ENCODE measurements at regions not wholly inside any gene's neighbourhood (a gene's known extent, or its start where the extent isn't known, plus 50 kb on each side); places are given as distances from the start of the nearest gene placed in this dataset.

- CTCF ChIA-PET = no interaction called here
- Histone ChIP-seq H3K27ac (ENCODE audit: low read depth, low read length) (no peak overlapping the region), H3K36me3 (ENCODE audit: control insufficient read depth in 1 of 2, insufficient read depth in 2 of 2, low read length in 2 of 2) (no peaks in the 10 kb centered on the region), H3K4me1 (ENCODE audit: control insufficient read depth in 1 of 2, insufficient read depth in 2 of 2, low read length in 2 of 2) (peaks cover 0 to 3% of the 10 kb centered on the region in 2 experiments; a peak in 2 of 4 replicates), H3K4me3 (replicated peaks in 1 of 2; ENCODE audit: low read depth in 1 of 2, low read length in 2 of 2) (no peak overlapping the region), H4K20me1 (ENCODE audit: insufficient read depth) (no peaks in the 10 kb centered on the region), H3K9me2 (ENCODE audit: insufficient read depth) (0 out of 2 replicates have a peak, but pooled peaks cover 3% of the 10 kb centered on the region), H2AFZ (ENCODE audit: low read depth, low read length, poor library complexity, severe bottlenecking) (peak overlapping the region; percentile 19), H3K9me3 (ENCODE audit: control insufficient read depth in 1 of 2, insufficient read depth in 1 of 2, low read depth in 1 of 2, low read length in 2 of 2) (no peaks in the 10 kb centered on the region), H3K4me2 (ENCODE audit: low read length) (no peak overlapping the region), H3K9ac (ENCODE audit: low read length) (no peak overlapping the region), H3K79me2 (ENCODE audit: insufficient read depth, low read length) (no peaks in the 10 kb centered on the region), H3K27me3 (ENCODE audit: insufficient read depth, low read length) (no peaks in the 10 kb centered on the region)
- no TSS peak for BruUV-seq (replicated peaks)
- TF ChIP-seq FOSL1 (IDR thresholded peaks at IDR 0.05; ENCODE audit: low read depth) = peak; percentile 6; the same call in 1 of the 2 replicates
- no peak for TF ChIP-seq ELF1 (IDR thresholded peaks at IDR 0.05; ENCODE audit: borderline replicate concordance, low read depth)
- POLR2A ChIA-PET = no interaction called here
- no peak for ATAC-seq
- intact Hi-C loops (cut with micrococcal nuclease) = loop anchor here (10.0 kb wide), 1 partner anchor 589 kb away; no protein-coding TSS in a partner anchor
- RAD21 ChIA-PET (ENCODE audit: low non-redundant PET in 1 of 2, low total read pairs in 2 of 2, uncharacterized antibody in 2 of 2, unreplicated experiment in 2 of 2) = no interaction called here
- no peak for DNase-seq (ENCODE audit: low read depth, low spot score)
These were observed 68.4 kb upstream of the NOX3 start for GRCh38 chr6:155523821-155524651.

GRCh38 chr6:155521719-155522118, 66.1 kb upstream of the NOX3 start:
- no peaks in the 10 kb centered on the region for H3K36me3 ChIP-seq (ENCODE audit: control insufficient read depth in 1 of 2, insufficient read depth in 2 of 2, low read length in 2 of 2)
- no peak overlapping the region for H3K4me3 ChIP-seq (replicated peaks in 1 of 2; ENCODE audit: low read depth in 1 of 2, low read length in 2 of 2)
- H3K4me1 ChIP-seq (ENCODE audit: control insufficient read depth in 1 of 2, insufficient read depth in 2 of 2, low read length in 2 of 2) = no peaks in the 10 kb centered on the region
- no peaks in the 10 kb centered on the region for H3K79me2 ChIP-seq (ENCODE audit: insufficient read depth, low read length)
- H3K9me3 ChIP-seq (ENCODE audit: control insufficient read depth in 1 of 2, insufficient read depth in 1 of 2, low read depth in 1 of 2, low read length in 2 of 2) = no peaks in the 10 kb centered on the region
- DNase-seq (ENCODE audit: low read depth, low spot score) = no peak
- H3K27ac ChIP-seq (ENCODE audit: low read depth, low read length) = no peak overlapping the region
- ChIA-PET CTCF (no interaction called here), RAD21 (ENCODE audit: low non-redundant PET in 1 of 2, low total read pairs in 2 of 2, uncharacterized antibody in 2 of 2, unreplicated experiment in 2 of 2) (no interaction called here), POLR2A (no interaction called here)
- no peak overlapping the region for H3K4me2 ChIP-seq (ENCODE audit: low read length)
- H2AFZ ChIP-seq (ENCODE audit: low read depth, low read length, poor library complexity, severe bottlenecking) = no peak overlapping the region
- H3K9me2 ChIP-seq (ENCODE audit: insufficient read depth) = 0 out of 2 replicates have a peak, but pooled peaks cover 3% of the 10 kb centered on the region
- no TSS peak for BruUV-seq (replicated peaks)
- no peak for ATAC-seq
- TF ChIP-seq SP1 (IDR thresholded peaks at IDR 0.05; ENCODE audit: low read depth) (no peak), ZFX (IDR thresholded peaks at IDR 0.05) (no peak), EGR1 (IDR thresholded peaks at IDR 0.05; ENCODE audit: low read depth) (no peak), POLR2AphosphoS5 (IDR thresholded peaks at IDR 0.05; ENCODE audit: low read depth, low read length) (no peak), TCF7L2 (IDR thresholded peaks at IDR 0.05; ENCODE audit: borderline replicate concordance, extremely low read depth, insufficient read depth, insufficient read length) (no peak), ELF1 (IDR thresholded peaks at IDR 0.05; ENCODE audit: borderline replicate concordance, low read depth) (no peak), SIN3A (IDR thresholded peaks at IDR 0.05; ENCODE audit: low read depth) (no peak), ATF3 (IDR thresholded peaks at IDR 0.05) (no peak), CEBPB (IDR thresholded peaks at IDR 0.05; ENCODE audit: low read depth) (no peak), MAX (IDR thresholded peaks at IDR 0.05) (no peak), POLR2A (IDR thresholded peaks at IDR 0.05; ENCODE audit: borderline replicate concordance, extremely low read depth, insufficient read depth, insufficient read length) (no peak), EZH2 (IDR thresholded peaks at IDR 0.05) (no peak)
- no peak overlapping the region for H3K9ac ChIP-seq (ENCODE audit: low read length)
- no peaks in the 10 kb centered on the region for H3K27me3 ChIP-seq (ENCODE audit: insufficient read depth, low read length)
- intact Hi-C loops (cut with micrococcal nuclease) = loop anchor here (10.0 kb wide), 1 partner anchor 587 kb away; no protein-coding TSS in a partner anchor
- H4K20me1 ChIP-seq (ENCODE audit: insufficient read depth) = no peaks in the 10 kb centered on the region
